Right atrium auricular region (tissue), 2 donors: ENCODE measurements at regions not wholly inside any gene's neighbourhood (a gene's known extent, or its start where the extent isn't known, plus 50 kb on each side); places are given as distances from the start of the nearest gene placed in this dataset.

Experiments
- DNase-seq: peaks from one replicate; pipeline ENCODE4 v3.0.0-alpha.2; 2019; ENCODE audit warnings: low spot score
- H3K27ac ChIP-seq, 2 donors: fragments of 200-600 bp; sonication (generic); 1 replicate in 1 of 2; 2 replicates in 1 of 2; pipeline ENCODE4 v1.5.1; 2016 to 2019
- H3K27me3 ChIP-seq, 2 donors: fragments of 200-600 bp; sonication (generic); one replicate each; pipeline versions ENCODE4 v1.5.1 to v1.6.0; 2017 to 2019
- H3K36me3 ChIP-seq: fragments of 200-600 bp; sonication (generic); one replicate; pipeline ENCODE4 v1.5.1; 2016
- H3K4me1 ChIP-seq, 2 donors: fragments of 200-600 bp; sonication (generic); one replicate each; pipeline versions ENCODE4 v1.5.1 to v1.6.0; 2017 to 2019
- H3K4me3 ChIP-seq, 2 donors: fragments of 200-600 bp; sonication (generic); 1 replicate in 1 of 2; 2 replicates in 1 of 2; pipeline ENCODE4 v1.5.1; 2017 to 2019; ENCODE audit warnings: mild to moderate bottlenecking in 1 of 2, moderate library complexity in 1 of 2
- H3K9me3 ChIP-seq, 2 donors: fragments of 200-600 bp; sonication (generic); one replicate each; pipeline ENCODE4 v1.5.1; 2019
- TF ChIP-seq, protein P1 (sequence below), 2 donors: fragments of 200-600 bp; sonication (generic); IDR thresholded peaks; one replicate each; pipeline ENCODE4 v1.5.1; 2019; ENCODE audit warnings: antibody characterized with exemption in 2 of 2

DNA sequence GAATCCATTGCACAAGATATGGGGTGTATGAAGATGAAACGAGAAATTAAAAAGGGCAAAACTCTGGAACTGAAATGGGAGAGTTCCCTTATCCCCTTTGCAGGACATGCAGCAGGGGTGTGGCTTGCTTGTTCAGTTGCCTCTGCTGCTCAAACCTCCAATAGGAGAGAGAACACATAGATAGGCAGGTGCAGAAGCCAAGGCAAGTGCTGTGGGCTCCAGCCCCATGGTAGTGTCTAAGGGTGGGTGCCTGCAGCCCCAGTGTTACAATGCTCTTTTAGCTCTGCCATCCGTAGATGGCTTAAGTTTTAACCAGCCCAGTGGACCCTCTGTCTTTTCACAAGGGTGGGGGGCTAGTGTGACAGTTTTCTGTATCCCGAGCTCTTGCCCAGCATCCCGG is 69.7 kb downstream of the CMAS start:
- Histone ChIP-seq H3K27me3 (no peaks in the 10 kb centered on the region), H3K4me3 (peak overlapping the region; percentile 13 to 34), H3K9me3 (no peaks in the 10 kb centered on the region), H3K36me3 (no peaks in the 10 kb centered on the region), H3K27ac (peak overlapping the region in 1 of 2 donors; percentile 32), H3K4me1 (peaks cover 0 to 6% of the 10 kb centered on the region in 2 donors)
- no peak for DNase-seq
- TF ChIP-seq, protein P1, sequence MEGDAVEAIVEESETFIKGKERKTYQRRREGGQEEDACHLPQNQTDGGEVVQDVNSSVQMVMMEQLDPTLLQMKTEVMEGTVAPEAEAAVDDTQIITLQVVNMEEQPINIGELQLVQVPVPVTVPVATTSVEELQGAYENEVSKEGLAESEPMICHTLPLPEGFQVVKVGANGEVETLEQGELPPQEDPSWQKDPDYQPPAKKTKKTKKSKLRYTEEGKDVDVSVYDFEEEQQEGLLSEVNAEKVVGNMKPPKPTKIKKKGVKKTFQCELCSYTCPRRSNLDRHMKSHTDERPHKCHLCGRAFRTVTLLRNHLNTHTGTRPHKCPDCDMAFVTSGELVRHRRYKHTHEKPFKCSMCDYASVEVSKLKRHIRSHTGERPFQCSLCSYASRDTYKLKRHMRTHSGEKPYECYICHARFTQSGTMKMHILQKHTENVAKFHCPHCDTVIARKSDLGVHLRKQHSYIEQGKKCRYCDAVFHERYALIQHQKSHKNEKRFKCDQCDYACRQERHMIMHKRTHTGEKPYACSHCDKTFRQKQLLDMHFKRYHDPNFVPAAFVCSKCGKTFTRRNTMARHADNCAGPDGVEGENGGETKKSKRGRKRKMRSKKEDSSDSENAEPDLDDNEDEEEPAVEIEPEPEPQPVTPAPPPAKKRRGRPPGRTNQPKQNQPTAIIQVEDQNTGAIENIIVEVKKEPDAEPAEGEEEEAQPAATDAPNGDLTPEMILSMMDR (IDR thresholded peaks at IDR 0.05) = no peak

DNA sequence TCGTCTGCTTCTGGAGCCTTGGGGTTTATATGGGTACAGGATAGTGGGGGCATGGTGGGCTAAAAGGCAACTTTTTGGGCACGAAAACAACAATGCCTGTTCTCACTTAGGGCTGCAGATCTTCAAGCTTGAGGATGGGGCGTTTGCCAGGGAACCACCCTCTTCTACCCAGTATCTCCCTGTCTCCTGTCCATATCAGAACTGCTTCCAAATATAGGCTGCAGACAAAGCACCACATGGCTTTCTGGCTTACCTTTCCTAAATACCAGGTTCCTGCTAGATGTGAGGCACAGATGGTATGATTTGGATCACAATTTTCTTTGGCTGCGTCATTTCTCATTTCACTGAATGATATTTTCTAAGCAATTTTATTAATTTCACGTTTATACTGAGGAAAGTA is 70.4 kb downstream of the CMAS start:
- TF ChIP-seq, protein P1 (IDR thresholded peaks at IDR 0.05) = no peak
- Histone ChIP-seq H3K27ac (peak overlapping the region in 1 of 2 donors; percentile 32), H3K4me3 (peak overlapping the region; percentile 13 to 34), H3K36me3 (no peaks in the 10 kb centered on the region), H3K9me3 (no peaks in the 10 kb centered on the region), H3K4me1 (peaks cover 0 to 6% of the 10 kb centered on the region in 2 donors), H3K27me3 (no peaks in the 10 kb centered on the region)
- no peak for DNase-seq

DNA sequence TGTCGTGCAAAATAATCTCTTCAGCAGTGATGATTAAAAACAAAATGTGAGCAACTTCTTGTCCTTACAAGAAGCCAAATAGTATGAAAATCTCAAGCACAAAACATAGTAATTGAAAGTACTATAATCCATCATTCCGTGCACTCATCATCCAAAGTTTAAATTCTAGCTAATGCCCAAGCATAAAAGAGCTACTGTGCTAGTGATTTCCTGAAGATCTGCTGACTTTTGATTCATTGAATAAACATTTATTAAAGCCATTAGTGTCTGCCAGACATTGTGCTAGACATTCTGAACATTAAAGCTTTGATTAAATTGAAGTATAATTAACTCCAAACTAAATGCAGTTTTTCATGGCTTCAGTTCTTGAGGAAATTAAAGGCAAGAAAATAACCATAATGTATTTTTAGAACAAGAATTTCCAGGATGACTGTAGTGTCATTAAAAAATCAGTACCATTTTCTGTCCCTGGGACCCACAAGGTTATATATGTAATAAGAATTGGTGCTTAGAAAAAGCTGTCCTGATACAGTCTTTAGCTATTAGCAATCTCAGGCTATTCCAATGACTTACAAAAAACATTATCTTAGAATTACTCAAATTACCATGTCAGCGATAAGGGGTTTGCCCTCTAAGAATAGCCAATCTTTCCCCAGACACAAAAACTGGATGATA is 71.7 kb downstream of the CMAS start:
- Histone ChIP-seq H3K9me3 (no peaks in the 10 kb centered on the region), H3K36me3 (no peaks in the 10 kb centered on the region), H3K4me3 (no peak overlapping the region), H3K4me1 (peaks cover 0 to 6% of the 10 kb centered on the region in 2 donors), H3K27ac (no peak overlapping the region), H3K27me3 (no peaks in the 10 kb centered on the region)
- TF ChIP-seq, protein P1 (IDR thresholded peaks at IDR 0.05) = no peak
- no peak for DNase-seq

DNA sequence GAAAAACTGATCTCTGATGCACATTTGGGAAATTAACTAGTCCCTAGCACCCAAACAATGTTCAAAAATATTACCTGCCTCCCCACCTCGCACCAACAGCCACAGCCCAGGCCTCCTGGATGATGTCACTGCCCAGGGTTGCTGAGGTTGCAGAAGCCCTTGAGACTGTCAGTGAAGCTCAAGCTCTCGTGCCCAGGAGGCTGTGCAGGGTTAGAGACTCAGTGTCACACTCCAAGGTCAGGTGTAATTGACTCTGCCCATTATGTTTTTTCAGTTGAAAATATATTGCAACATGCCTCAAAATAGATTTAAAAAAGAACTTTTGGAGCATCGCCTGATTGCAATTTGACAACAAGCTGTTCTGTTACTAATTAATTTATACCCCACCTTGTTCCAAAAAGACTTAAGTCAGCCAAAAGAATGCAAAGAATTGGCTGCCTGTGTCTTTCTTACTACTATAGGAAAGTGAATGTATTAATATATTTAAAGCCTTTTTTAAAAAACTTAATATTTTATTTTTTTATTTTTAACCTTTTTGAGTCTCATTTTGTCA is 72.3 kb downstream of the CMAS start:
- TF ChIP-seq, protein P1 (IDR thresholded peaks at IDR 0.05) = no peak
- peaks cover 0 to 6% of the 10 kb centered on the region in 2 donors for H3K4me1 ChIP-seq

DNA sequence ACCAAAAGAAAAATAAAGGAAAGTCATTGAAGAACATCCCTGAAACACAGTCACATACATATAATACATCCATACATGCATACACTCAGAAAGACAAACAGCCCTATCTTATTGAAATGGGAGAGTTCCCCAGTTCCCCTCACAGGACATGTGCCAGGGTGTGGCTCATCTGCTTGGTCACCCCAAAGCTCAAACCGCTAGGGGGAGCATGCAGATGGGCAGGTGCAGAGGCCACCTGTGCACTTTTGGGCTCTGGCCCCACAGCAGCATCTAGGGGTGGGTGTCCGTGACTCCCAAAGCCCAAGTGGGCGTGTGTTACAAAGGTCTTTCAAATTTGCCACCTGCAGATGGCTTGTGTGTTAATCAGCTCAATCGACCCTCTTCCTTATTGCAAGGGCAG is 75.2 kb downstream of the CMAS start:
- Histone ChIP-seq H3K4me1 (peaks cover 0 to 6% of the 10 kb centered on the region in 2 donors), H3K27me3 (no peaks in the 10 kb centered on the region), H3K9me3 (no peaks in the 10 kb centered on the region), H3K4me3 (no peak overlapping the region), H3K36me3 (no peaks in the 10 kb centered on the region), H3K27ac (no peak overlapping the region)
- no peak for DNase-seq
- TF ChIP-seq, protein P1 (IDR thresholded peaks at IDR 0.05) = no peak

More for the DNA sequence above, 72.3 kb downstream of the CMAS start:
- no peak overlapping the region for H3K4me3 ChIP-seq
- DNase-seq = no peak
- H3K36me3 ChIP-seq = no peaks in the 10 kb centered on the region
- H3K27me3 ChIP-seq = no peaks in the 10 kb centered on the region
- no peaks in the 10 kb centered on the region for H3K9me3 ChIP-seq
- H3K27ac ChIP-seq = no peak overlapping the region
